ENCODE measurements at regions not wholly inside any gene's neighbourhood (a gene's known extent, or its start where the extent isn't known, plus 50 kb on each side); places are given as distances from the start of the nearest gene placed in this dataset.

DNA sequence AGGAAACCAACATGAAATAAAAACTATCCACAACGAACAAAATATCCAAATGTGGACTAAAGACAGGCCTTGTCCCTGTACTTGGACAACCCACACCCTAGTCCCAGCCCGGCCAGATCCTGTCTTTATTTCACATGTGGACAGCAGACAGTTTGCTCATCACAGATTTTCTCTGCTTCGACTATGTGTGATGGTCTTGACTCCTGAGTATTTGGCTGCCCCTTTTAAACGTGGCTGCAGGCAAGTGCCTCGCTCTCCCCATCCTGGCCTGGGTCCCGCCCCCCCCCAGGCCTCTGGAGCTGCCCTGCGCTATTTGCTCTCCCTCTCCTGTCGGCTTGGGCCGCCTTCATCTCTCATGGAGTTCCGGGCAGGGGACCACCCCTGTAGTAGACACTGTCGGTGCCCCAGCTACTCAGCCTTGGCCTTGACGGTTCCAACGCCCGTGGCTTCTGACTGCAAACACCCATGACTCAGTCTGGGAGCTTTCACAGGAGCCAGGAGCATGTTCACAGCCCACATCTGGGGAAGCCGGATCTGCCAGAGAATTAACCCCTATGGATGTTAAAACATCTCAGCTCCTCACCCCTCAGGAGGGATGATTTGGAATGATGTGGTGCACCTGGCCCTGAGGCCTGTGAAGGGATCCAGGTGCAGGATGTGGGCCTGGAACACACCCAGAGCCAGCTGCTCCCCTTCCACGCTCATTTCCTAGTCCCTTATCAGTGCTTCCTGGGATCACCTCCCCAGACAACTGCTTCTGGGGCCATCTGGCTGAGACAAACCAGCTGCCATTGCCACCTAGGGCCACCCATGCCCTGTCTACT lies 229.7 kb upstream of the RPL38 start:
- no peak for TF ChIP-seq TCF7L2 (IDR thresholded peaks at IDR 0.05; ENCODE audit: low read depth, low read length)
- TF ChIP-seq, protein P1, sequence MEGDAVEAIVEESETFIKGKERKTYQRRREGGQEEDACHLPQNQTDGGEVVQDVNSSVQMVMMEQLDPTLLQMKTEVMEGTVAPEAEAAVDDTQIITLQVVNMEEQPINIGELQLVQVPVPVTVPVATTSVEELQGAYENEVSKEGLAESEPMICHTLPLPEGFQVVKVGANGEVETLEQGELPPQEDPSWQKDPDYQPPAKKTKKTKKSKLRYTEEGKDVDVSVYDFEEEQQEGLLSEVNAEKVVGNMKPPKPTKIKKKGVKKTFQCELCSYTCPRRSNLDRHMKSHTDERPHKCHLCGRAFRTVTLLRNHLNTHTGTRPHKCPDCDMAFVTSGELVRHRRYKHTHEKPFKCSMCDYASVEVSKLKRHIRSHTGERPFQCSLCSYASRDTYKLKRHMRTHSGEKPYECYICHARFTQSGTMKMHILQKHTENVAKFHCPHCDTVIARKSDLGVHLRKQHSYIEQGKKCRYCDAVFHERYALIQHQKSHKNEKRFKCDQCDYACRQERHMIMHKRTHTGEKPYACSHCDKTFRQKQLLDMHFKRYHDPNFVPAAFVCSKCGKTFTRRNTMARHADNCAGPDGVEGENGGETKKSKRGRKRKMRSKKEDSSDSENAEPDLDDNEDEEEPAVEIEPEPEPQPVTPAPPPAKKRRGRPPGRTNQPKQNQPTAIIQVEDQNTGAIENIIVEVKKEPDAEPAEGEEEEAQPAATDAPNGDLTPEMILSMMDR (IDR thresholded peaks at IDR 0.05): no peak
- TF ChIP-seq REST (IDR thresholded peaks at IDR 0.05; ENCODE audit: insufficient read depth in 1 of 2, low read depth in 2 of 2, low read length in 1 of 2): no peak
- no peak for TF ChIP-seq POLR2AphosphoS5 (IDR thresholded peaks at IDR 0.05; ENCODE audit: low read depth, low read length)

All from Panc1 (cell line).